Endothelial cell of umbilical vein (primary cell): ENCODE measurements at regions not wholly inside any gene's neighbourhood (a gene's known extent, or its start where the extent isn't known, plus 50 kb on each side); places are given as distances from the start of the nearest gene placed in this dataset.

Experiments
- EZH2 ChIP-seq: IDR thresholded peaks from 2 replicates; pipeline ENCODE4 v1.6.1; 2012; ENCODE audit warnings: borderline replicate concordance, low read depth, mild to moderate bottlenecking, moderate library complexity, low read length, inconsistent platforms; ENCODE audit not compliant: severe bottlenecking
- JUN ChIP-seq: IDR thresholded peaks from 2 replicates; pipeline ENCODE4 v1.6.1; 2011; ENCODE audit warnings: borderline replicate concordance, low read depth; ENCODE audit not compliant: insufficient read length, insufficient read depth
- MAX ChIP-seq: IDR thresholded peaks from 2 replicates; pipeline ENCODE4 v1.6.1; 2011; ENCODE audit not compliant: insufficient read depth, insufficient read length
- MYC ChIP-seq: IDR thresholded peaks from one replicate; pipeline ENCODE4 v1.6.1; 2011; ENCODE audit warnings: mild to moderate bottlenecking, low read depth, low read length
- POLR2A ChIP-seq: IDR thresholded peaks from 2 replicates; pipeline ENCODE4 v1.6.1; 2012; ENCODE audit warnings: low read depth, mild to moderate bottlenecking, control low read depth, low read length
- POLR2AphosphoS5 ChIP-seq: IDR thresholded peaks from 2 replicates; pipeline ENCODE4 v1.6.1; 2012; ENCODE audit warnings: low read depth, mild to moderate bottlenecking, control low read depth, low read length, moderate library complexity; ENCODE audit not compliant: insufficient read depth
- TF ChIP-seq, protein P1 (sequence below), 2 donors: IDR thresholded peaks; 1 replicate in 1 of 2; 2 replicates in 1 of 2; pipeline ENCODE4 v1.5.1; 2011; ENCODE audit warnings: low read length in 2 of 2, mild to moderate bottlenecking in 2 of 2, moderate library complexity in 2 of 2, control low read depth in 1 of 2, inconsistent platforms in 1 of 2, low read depth in 1 of 2; ENCODE audit not compliant: insufficient read depth in 1 of 2; ENCODE audit errors: extremely low read depth in 1 of 2

- TF ChIP-seq POLR2A, result no peak
- TF ChIP-seq POLR2AphosphoS5, result no peak
- TF ChIP-seq JUN, result no peak
- TF ChIP-seq, protein P1, sequence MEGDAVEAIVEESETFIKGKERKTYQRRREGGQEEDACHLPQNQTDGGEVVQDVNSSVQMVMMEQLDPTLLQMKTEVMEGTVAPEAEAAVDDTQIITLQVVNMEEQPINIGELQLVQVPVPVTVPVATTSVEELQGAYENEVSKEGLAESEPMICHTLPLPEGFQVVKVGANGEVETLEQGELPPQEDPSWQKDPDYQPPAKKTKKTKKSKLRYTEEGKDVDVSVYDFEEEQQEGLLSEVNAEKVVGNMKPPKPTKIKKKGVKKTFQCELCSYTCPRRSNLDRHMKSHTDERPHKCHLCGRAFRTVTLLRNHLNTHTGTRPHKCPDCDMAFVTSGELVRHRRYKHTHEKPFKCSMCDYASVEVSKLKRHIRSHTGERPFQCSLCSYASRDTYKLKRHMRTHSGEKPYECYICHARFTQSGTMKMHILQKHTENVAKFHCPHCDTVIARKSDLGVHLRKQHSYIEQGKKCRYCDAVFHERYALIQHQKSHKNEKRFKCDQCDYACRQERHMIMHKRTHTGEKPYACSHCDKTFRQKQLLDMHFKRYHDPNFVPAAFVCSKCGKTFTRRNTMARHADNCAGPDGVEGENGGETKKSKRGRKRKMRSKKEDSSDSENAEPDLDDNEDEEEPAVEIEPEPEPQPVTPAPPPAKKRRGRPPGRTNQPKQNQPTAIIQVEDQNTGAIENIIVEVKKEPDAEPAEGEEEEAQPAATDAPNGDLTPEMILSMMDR (IDR thresholded peaks at IDR 0.05; ENCODE audit: extremely low read depth in 1 of 2, insufficient read depth in 1 of 2, low read depth in 1 of 2, low read length in 2 of 2), result no peak
- TF ChIP-seq MYC, result no peak
- TF ChIP-seq MAX, result no peak
- TF ChIP-seq EZH2, result no peak
These were observed 166.0 kb upstream of the IGSF21 start for GRCh38 chr1:17941431-17942189.
